SIG-M5 (cell line): ENCODE measurements at regions not wholly inside any gene's neighbourhood (a gene's known extent, or its start where the extent isn't known, plus 50 kb on each side); places are given as distances from the start of the nearest gene placed in this dataset.

ENCODE experiments used
- DNase-seq: peaks from one replicate; lab custom pipeline; 2025; lab: John Stamatoyannopoulos, UW

DNA sequence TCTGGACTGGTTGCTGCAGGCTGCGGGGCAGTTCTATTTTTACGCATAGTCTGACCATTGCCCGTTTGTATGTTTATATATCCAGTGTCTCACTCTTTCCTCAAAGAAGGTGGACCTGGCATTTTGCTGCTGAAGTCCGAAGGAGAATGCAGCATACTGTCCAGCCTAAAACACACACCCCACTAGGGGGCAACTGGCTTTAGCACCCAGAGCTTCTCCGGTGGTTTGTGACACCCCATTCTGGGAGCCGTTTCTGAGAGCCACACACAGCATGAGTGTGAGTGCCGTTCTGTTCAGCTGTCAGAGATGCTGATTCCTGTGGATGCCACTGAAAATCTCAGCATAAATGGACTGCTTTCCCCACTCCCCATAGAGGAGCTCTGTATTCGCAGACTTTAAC is 290.5 kb upstream of the TAS2R1 start:
- no peak for DNase-seq

GRCh38 chr5:9919306-9920030 is 289.3 kb upstream of the TAS2R1 start:
- DNase-seq = no peak

- DNase-seq = no peak
These were observed 275.5 kb upstream of the TAS2R1 start for GRCh38 chr5:9905661-9906060.

DNA sequence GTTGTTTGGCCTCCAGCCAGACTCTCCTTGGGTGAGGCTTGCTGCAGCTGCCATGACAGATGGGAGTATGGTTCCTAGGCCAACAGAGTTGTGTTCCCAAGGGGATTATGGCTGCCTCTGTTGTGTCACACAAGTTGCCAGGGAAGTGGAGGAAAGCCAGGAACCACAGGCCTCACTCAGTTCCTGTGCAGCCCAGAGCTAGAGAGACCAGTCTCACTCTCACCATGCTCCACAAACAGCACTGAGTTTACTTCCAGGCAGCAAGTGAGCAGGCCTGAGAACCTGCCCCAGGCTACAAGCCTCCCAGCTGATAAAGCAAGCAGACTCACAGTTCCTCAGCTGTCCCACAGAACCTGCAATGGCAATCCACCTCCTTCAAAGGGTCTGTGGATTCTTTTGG is 273.6 kb upstream of the TAS2R1 start:
- no peak for DNase-seq

DNA sequence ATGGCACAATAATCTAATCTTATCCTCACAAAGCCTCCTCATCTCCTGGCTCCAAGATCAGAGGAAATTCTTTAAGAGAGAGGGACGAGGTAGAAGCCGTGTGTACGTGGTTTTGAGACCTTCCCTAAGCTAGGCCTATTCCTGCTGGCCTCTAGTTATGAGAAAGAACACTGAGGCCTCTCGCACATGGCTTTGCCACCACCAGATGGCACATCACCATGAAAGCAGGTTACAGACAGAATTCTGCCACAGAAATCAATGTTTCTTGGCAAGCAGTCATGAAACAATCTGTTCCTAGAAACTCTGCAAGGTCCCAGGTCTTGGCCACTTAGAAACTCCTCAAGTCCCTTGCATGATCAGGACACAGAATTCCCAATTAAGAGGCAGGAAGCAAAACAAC is 268.2 kb upstream of the TAS2R1 start:
- DNase-seq = no peak

DNA sequence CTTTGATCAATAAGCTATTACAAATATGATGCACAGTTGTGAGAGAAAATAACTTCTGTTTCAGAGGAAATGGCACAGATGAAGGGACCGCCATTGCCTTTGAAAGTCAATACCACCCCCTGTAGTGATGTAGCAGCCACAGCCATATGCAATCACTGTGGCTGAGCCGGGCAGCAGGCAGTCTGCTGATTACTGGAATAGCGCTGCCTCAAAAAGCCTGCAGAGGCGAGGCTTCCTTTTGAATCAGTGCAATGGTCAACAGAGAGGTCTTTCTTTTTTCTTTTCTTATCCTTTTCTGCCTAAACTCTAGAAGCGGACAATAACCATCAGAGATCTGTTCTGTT is 265.1 kb upstream of the TAS2R1 start:
- DNase-seq = no peak

DNA sequence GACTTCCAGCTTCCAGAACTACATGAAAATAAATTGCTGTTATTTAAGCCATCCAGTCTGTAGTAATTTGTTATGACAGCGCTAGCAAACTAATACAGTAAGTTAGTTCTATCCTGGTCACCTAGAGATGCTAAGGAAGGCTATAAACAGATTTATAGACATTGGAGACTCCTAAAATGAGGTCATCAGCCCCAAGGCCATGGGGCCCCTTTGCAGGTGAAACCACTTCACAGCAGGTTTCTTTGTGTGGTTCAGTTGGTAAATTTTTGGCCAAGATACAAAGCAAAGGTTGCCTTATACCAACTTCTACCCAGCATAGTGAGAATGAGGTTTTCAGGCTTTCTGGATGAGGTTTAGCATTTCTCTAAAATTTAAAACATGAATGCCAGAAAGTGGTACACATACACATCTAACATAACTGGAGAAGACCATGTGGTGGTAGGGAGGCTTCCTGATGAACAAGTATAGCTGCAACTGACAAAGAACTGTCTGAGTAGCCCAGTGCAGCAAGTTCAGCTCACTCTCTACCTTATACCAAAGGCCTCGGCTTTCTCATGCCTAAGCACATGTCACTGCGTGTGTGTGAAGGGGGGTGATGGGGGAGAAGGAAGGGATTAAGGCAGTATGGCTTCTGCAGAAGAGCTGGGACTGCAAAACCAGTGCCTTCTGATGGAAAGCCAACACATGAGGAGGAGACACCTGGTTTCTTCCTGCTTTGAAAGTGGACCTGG is 264.6 kb upstream of the TAS2R1 start:
- no peak for DNase-seq

GRCh38 chr5:9892696-9893095 is 262.5 kb upstream of the TAS2R1 start:
- no peak for DNase-seq

GRCh38 chr5:9889511-9889910 is 259.4 kb upstream of the TAS2R1 start:
- no peak for DNase-seq

DNA sequence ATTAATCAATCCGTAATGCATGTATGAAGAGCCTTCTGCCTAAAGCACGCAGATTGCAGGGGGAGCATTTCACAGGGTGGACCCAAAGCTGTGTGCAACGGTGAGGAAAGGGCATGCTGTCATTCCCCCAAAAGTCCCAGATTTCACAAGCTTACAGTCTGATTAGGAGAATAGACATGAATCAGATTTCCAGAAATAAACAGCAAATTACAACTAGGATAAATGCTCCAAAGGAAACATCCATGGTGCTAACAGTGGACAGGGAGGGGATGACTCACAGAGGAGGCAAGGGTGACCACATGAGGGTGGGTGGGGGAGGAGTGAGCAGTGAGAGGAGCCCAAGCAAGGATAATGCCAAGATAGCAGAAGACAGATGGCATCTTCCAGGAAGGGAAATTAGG is 258.4 kb upstream of the TAS2R1 start:
- no peak for DNase-seq

GRCh38 chr5:9885164-9885563 is 255.0 kb upstream of the TAS2R1 start:
- DNase-seq = no peak

DNA sequence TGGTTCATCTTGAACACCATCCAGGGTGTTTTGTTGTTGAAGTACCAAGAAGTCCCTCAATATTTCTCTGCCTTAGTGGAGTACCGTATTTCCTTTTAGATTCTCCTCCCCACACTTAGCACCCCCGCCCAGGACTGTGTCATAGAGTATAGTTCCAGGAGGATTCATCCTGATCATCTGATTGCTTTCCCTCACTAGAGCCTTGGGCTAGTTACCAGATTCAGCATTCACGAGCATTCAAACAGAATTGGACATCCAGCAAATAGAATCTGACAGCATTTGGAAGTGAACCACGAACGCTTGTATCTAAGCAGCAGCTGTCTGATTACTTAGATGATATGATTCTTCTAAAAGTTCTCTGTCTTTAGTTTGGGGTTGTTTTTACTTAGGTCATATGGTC is 248.1 kb upstream of the TAS2R1 start:
- DNase-seq = no peak

GRCh38 chr5:9877488-9877887 is 247.3 kb upstream of the TAS2R1 start:
- no peak for DNase-seq

GRCh38 chr5:9876451-9876850 is 246.3 kb upstream of the TAS2R1 start:
- DNase-seq = no peak

DNA sequence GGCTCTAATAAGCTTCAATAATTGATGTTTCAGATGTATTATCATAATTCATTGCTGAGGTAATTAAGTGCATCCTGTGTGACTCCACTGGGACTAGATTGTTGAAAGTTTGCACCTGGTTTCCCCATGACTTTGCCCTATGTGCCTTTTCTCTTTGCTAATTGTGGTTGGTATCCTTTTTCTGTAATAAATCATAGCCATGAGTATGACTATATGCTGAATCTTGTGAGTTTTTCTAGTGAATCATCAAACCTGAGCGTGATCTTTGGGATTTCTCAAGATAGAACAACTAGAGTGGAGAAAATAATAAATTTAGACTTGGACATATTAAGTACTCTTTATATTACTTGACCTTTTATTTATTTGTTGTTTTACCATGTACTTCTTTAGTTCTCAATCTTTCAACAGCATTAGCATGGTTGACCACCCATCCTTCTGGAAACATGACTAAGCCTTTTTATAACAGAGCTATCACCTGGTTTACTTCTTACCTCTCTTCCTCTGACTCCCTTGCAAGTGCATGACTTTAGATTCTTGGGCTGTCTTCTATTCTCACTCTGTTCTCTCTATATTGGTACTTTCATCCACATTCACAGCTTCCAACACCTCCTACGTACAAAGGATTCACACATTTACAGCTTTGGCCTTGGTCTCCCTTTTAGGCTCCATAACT is 239.6 kb upstream of the TAS2R1 start:
- DNase-seq = no peak

GRCh38 chr5:9865574-9865973 is 235.4 kb upstream of the TAS2R1 start:
- no peak for DNase-seq

- no peak for DNase-seq
These were observed 234.6 kb upstream of the TAS2R1 start for GRCh38 chr5:9864791-9865190.

- DNase-seq = no peak
These were observed 233.3 kb upstream of the TAS2R1 start for GRCh38 chr5:9863486-9863885.

DNA sequence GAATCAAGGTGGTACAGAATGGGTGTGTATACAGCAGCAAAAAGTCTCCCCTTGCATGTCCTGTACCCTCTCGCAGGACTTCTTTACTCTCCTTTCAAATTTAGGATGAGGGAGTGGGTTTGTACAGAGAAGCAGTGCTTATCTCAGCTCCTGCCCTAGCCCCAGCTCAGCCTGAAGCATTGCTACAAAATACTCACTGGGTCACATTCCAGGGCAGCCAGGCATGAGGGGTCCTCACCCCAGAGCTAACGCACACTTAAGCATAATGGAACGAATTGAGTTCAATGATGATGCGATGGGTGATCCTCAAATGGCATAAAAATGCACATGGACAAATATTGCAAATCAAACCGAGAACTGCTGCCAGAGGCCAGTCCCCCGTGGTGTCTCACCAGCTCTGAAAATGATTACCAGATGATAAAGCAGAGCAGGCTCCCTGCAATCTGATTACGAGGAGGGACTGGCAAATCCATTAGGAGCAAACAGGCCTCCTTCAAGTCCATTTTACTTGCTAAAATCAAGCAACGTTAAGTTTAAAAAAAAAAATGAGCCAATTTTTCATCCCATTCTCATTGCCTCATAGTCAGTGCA is 231.6 kb upstream of the TAS2R1 start:
- DNase-seq = no peak

DNA sequence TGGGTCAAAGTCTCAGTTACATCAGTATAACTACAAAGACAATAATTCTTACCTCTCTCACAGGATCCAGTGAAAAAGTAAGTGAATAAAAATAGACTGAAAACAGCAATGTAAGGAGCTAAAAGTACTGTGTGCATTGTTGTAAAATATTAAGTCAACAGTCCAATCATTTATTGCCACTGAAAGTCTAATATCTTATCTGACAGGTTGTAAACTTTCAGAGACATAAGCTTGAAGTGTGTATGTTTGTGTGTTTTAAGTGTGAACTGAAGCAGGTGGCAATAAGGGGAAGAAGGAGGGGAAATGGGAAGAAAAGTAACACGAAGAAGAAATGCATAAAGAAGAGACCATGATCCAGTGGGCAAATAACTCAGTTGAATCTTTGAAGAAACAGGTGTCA is 229.7 kb upstream of the TAS2R1 start:
- DNase-seq = no peak

- DNase-seq = no peak
These were observed 227.9 kb upstream of the TAS2R1 start for GRCh38 chr5:9858043-9858442.

DNA sequence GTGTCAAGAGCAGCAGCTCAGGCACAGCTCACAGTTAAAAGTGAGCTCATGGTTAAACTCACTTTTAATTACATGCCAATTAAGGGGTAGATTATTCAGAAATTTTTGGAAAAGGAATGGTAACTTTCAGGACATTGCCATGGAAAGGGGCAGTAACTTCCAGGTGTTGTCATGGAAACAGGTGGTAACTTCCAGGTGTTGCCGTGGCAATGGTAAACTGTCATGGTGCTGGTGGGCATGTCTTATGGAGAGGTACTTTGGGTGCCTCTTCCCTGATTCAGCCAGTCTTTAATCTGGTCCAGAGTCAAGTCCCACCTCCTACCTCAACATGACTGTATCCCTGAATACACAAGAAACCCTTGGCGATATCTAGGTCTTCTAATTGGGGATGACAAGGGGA is 223.2 kb upstream of the TAS2R1 start:
- no peak for DNase-seq

DNA sequence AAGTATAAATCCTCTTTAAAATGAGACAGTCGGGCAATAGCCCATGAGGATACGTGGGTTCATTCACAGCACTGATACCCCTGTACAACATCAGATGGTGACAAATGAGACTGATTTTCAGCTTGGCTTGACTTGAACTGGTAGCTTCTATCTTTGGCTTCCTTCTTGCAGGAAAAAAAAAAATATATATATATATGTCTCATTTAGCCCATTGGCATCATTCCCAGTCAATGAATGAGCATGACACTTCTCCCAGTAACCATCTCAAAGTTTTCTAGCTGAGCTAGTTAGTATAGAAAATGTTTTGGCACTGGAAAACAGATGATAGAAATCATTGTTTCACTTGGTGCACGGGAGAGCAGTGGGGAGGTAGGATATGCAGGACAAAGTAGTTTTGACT is 222.5 kb upstream of the TAS2R1 start:
- DNase-seq = no peak
